Neuronal stem cell (in vitro differentiated cells): ENCODE measurements at regions not wholly inside any gene's neighbourhood (a gene's known extent, or its start where the extent isn't known, plus 50 kb on each side); places are given as distances from the start of the nearest gene placed in this dataset.

Experiments used
- DNase-seq: peaks from one replicate; pipeline ENCODE4 v3.0.0-alpha.2; 2013; ENCODE audit warnings: low spot score
- H2AFZ ChIP-seq: one replicate; pipeline ENCODE4 v1.6.1; 2013; ENCODE audit warnings: mild to moderate bottlenecking, low read length, inconsistent platforms
- H2AK5ac ChIP-seq: 2 replicates; pipeline ENCODE4 v1.6.1; 2013; ENCODE audit warnings: low read depth, mild to moderate bottlenecking, inconsistent platforms, low read length, moderate library complexity, mixed read lengths
- H2BK120ac ChIP-seq: 2 replicates; pipeline ENCODE4 v1.6.1; 2013; ENCODE audit warnings: low read depth, mild to moderate bottlenecking, inconsistent platforms, low read length, moderate library complexity, mixed read lengths
- H2BK12ac ChIP-seq: one replicate; pipeline ENCODE4 v1.6.1; 2013; ENCODE audit warnings: low read length, inconsistent platforms
- H2BK15ac ChIP-seq: 2 replicates; pipeline ENCODE4 v1.6.1; 2013; ENCODE audit warnings: mild to moderate bottlenecking, low read length, inconsistent platforms, mixed read lengths
- H2BK5ac ChIP-seq: one replicate; pipeline ENCODE4 v1.6.1; 2013; ENCODE audit warnings: inconsistent platforms, mild to moderate bottlenecking, low read length, moderate library complexity
- H3K14ac ChIP-seq: one replicate; pipeline ENCODE4 v1.6.1; 2013; ENCODE audit warnings: low read length, inconsistent platforms
- H3K18ac ChIP-seq: 2 replicates; pipeline ENCODE4 v1.6.1; 2013; ENCODE audit warnings: low read length, inconsistent platforms
- H3K23ac ChIP-seq: 2 replicates; pipeline ENCODE4 v1.6.1; 2013; ENCODE audit warnings: low read depth, mild to moderate bottlenecking, mixed read lengths, low read length, inconsistent platforms; ENCODE audit not compliant: poor library complexity
- H3K27ac ChIP-seq: replicated peaks from 3 replicates; pipeline ENCODE4 v1.5.1; 2013; ENCODE audit warnings: low read length, inconsistent platforms
- H3K27me3 ChIP-seq, 3 experiments: 2 replicates each; pipeline ENCODE4 v1.6.1; 2013; ENCODE audit warnings: low read length in 3 of 3, mild to moderate bottlenecking in 2 of 3, inconsistent platforms in 1 of 3, low read depth in 1 of 3, mixed read lengths in 1 of 3, moderate library complexity in 1 of 3; ENCODE audit not compliant: control insufficient read depth in 3 of 3, insufficient read depth in 3 of 3
- H3K36me3 ChIP-seq, 2 donors: replicated peaks in 1 of 2; 2 replicates each; pipeline ENCODE4 v1.6.1; 2013; ENCODE audit warnings: low read length in 2 of 2; ENCODE audit not compliant: control insufficient read depth in 2 of 2, insufficient read depth in 2 of 2
- H3K4ac ChIP-seq: 2 replicates; pipeline ENCODE4 v1.6.1; 2013; ENCODE audit warnings: inconsistent platforms, mild to moderate bottlenecking, low read length, moderate library complexity
- H3K4me1 ChIP-seq, 2 donors: 1 replicate in 1 of 2; 2 replicates in 1 of 2; pipeline ENCODE4 v1.6.1; 2013; ENCODE audit warnings: low read length in 2 of 2, low read depth in 1 of 2; ENCODE audit not compliant: control insufficient read depth in 2 of 2, insufficient read depth in 1 of 2
- H3K4me2 ChIP-seq: one replicate; pipeline ENCODE4 v1.6.1; 2013; ENCODE audit warnings: mild to moderate bottlenecking, low read length, inconsistent platforms; ENCODE audit not compliant: insufficient read depth, poor library complexity, severe bottlenecking
- H3K4me3 ChIP-seq, 2 donors: 2 replicates each; pipeline ENCODE4 v1.5.1; 2013; ENCODE audit warnings: low read length in 2 of 2, mild to moderate bottlenecking in 2 of 2, inconsistent platforms in 1 of 2, moderate library complexity in 1 of 2
- H3K79me1 ChIP-seq: one replicate; pipeline ENCODE4 v1.6.1; 2013; ENCODE audit warnings: low read depth, mild to moderate bottlenecking, inconsistent platforms, low read length, moderate library complexity
- H3K9ac ChIP-seq: one replicate; pipeline ENCODE4 v1.6.1; 2013; ENCODE audit warnings: mild to moderate bottlenecking, low read depth, low read length, inconsistent platforms; ENCODE audit not compliant: poor library complexity
- H3K9me3 ChIP-seq, 2 donors: replicated peaks in 1 of 2; 2 replicates each; pipeline versions ENCODE3 to v1.6.1; 2013; ENCODE audit warnings: low read length in 2 of 2, mild to moderate bottlenecking in 2 of 2, inconsistent platforms in 1 of 2, low read depth in 1 of 2, mixed read lengths in 1 of 2, moderate library complexity in 1 of 2; ENCODE audit not compliant: control insufficient read depth in 2 of 2, insufficient read depth in 1 of 2
- H4K8ac ChIP-seq: one replicate; pipeline ENCODE4 v1.6.1; 2013; ENCODE audit warnings: low read depth, mild to moderate bottlenecking, inconsistent platforms, low read length, moderate library complexity
- H4K91ac ChIP-seq: one replicate; pipeline ENCODE4 v1.6.1; 2013; ENCODE audit warnings: low read length, low read depth, mild to moderate bottlenecking, inconsistent platforms; ENCODE audit not compliant: poor library complexity
- WGBS, 2 donors: extraction: QIAGEN DNeasy Blood & Tissue Kit; methylation state at CpG; one replicate each; pipeline ENCODE4 v1.1.7; 2013; ENCODE audit warnings: missing lambda C conversion rate in 2 of 2, mixed read lengths in 1 of 2; ENCODE audit not compliant: insufficient read length in 2 of 2, insufficient replicate concordance in 1 of 2; ENCODE audit errors: extremely low coverage in 2 of 2; 5-methylcytosine and 5-hydroxymethylcytosine counted together

DNA sequence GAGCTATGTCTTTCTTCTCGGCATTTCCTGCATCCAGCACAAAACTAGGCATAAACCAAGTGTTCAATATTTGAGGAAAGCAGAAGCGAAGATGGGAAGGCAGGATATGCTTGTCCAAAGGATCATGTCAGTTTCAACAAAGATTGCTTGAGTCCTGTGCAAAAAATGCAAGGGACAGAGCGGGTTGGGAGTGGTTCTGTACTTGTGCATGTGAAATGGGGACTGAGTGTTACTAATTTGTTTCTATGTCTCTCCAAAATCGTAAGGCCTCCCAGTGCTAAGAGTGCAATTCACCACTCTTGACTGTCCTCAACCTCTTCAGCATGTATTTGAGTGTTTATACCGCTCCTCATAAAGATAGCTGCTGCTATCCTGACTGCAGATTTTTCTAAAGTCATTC is 166.2 kb downstream of the DLEU7 start:
- H3K9me3 ChIP-seq = no peaks in the 10 kb centered on the region
- no peak overlapping the region for H3K23ac ChIP-seq
- no peaks in the 10 kb centered on the region for H3K36me3 ChIP-seq
- H2BK15ac ChIP-seq = no peak overlapping the region
- H3K27me3 ChIP-seq = no peaks in the 10 kb centered on the region
- no peak overlapping the region for H3K4me2 ChIP-seq
- H4K8ac ChIP-seq = no peak overlapping the region
- H2BK5ac ChIP-seq = no peak overlapping the region
- H3K14ac ChIP-seq = no peak overlapping the region
- peaks cover 5 to 9% of the 10 kb centered on the region in 2 donors for H3K4me1 ChIP-seq
- no CpG with 5 or more reads among the region's 5 CpGs for WGBS, 2 donors
- no peak overlapping the region for H3K27ac ChIP-seq
- no peak overlapping the region for H2AK5ac ChIP-seq
- H3K18ac ChIP-seq = no peak overlapping the region
- no peak overlapping the region for H2BK12ac ChIP-seq
- no peak for DNase-seq
- no peak overlapping the region for H3K9ac ChIP-seq
- H3K4ac ChIP-seq = no peak overlapping the region
- H4K91ac ChIP-seq = no peak overlapping the region
- H3K4me3 ChIP-seq = no peak overlapping the region
- no peak overlapping the region for H2BK120ac ChIP-seq
- H2AFZ ChIP-seq = no peak overlapping the region
- no peaks in the 10 kb centered on the region for H3K79me1 ChIP-seq

DNA sequence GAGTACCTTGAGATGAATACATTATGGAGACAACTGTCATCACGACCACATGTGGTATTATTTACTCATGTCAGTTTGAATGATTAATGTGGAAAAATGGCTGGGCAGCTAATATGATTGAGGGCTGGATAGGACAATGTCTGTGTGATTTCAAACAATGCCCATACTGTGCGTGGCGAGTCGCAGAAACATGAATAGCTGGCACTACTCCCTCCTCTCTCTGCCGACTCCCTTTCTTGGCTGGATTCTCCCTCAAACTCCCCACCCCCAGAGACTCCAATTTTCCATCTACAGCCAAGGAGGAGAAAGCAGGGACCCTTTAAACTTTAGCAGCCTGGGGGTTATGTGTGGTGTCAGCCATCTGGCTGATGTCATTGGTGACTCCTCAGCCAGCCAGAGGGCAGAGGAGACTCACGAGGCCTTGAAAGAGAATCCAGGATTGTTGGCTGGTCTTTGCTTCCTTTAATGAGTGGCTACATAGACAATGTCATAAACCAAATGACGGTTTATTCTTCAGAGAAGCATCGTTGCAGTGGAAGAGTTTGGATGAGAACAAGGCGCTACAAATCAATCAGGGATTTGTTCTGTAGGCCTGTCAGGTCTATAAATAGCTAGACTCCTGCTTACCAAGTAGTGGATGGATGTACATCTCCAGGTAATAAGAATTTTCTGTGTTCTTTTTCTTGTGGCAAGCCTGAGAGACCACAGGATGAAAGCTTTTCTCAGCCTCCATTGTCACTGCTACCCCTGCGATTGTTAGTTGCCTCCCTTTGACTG is 165.6 kb downstream of the DLEU7 start:
- H3K9ac ChIP-seq = no peak overlapping the region
- H3K36me3 ChIP-seq = no peaks in the 10 kb centered on the region
- no peak overlapping the region for H3K23ac ChIP-seq
- H4K91ac ChIP-seq = no peak overlapping the region
- no peaks in the 10 kb centered on the region for H3K79me1 ChIP-seq
- no peak overlapping the region for H3K4me3 ChIP-seq
- no peak overlapping the region for H3K27ac ChIP-seq
- DNase-seq = no peak
- H2BK120ac ChIP-seq = no peak overlapping the region
- no peak overlapping the region for H2BK5ac ChIP-seq
- no peak overlapping the region for H3K14ac ChIP-seq
- H2BK12ac ChIP-seq = no peak overlapping the region
- H2AK5ac ChIP-seq = no peak overlapping the region
- no peaks in the 10 kb centered on the region for H3K9me3 ChIP-seq
- H4K8ac ChIP-seq = no peak overlapping the region
- H3K4me1 ChIP-seq = peaks cover 5 to 9% of the 10 kb centered on the region in 2 donors
- H3K4ac ChIP-seq = no peak overlapping the region
- no CpG with 5 or more reads among the region's 10 CpGs for WGBS, 2 donors
- no peak overlapping the region for H2AFZ ChIP-seq
- H3K18ac ChIP-seq = no peak overlapping the region
- H3K27me3 ChIP-seq = no peaks in the 10 kb centered on the region
- H3K4me2 ChIP-seq = no peak overlapping the region
- no peak overlapping the region for H2BK15ac ChIP-seq

DNA sequence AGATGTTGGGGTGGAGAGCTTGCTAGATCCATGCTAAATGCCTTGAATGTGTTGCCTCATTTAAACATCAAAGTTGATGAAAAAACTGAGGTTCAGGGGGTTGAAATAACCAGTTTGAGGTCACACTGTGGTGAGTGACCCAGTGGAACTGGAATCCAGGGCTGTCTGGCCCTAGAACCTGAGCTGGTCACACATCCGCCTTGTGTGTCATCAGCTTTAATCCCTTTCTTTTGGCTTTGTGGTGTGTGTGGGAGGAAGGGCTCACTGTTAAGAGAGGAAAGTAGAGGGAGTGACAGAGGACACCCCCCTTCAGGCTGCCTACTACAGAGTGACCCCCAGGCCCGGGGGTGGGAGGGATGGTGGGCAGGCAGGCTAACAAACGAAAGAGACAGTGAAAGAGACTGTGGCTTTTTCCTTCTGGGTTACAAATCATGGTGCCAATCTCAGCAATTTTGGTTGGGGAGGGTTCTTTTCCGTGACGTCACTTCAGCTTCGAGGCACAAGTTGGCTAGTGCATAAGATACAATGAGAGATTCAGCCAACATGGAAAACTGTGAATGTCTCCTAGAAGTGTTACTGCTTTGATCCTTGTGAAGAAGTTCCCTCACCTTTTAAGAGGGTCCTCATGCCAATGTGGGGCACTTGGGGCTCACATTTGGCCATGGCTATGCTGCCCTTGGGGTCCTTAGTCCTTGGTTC is 164.9 kb downstream of the DLEU7 start:
- no peak overlapping the region for H3K9ac ChIP-seq
- peak overlapping the region; percentile 54 for H2AK5ac ChIP-seq
- no peak overlapping the region for H2BK5ac ChIP-seq
- peaks cover 5 to 9% of the 10 kb centered on the region in 2 donors for H3K4me1 ChIP-seq
- WGBS, 2 donors = no CpG with 5 or more reads among the region's 6 CpGs
- peak overlapping the region; percentile 21 for H3K18ac ChIP-seq
- no peak overlapping the region for H3K27ac ChIP-seq
- H2BK12ac ChIP-seq = no peak overlapping the region
- H3K14ac ChIP-seq = no peak overlapping the region
- H3K79me1 ChIP-seq = no peaks in the 10 kb centered on the region
- no peak overlapping the region for H3K23ac ChIP-seq
- no peaks in the 10 kb centered on the region for H3K27me3 ChIP-seq
- no peaks in the 10 kb centered on the region for H3K9me3 ChIP-seq
- no peak overlapping the region for H2BK120ac ChIP-seq
- DNase-seq = no peak
- H3K4me2 ChIP-seq = no peak overlapping the region
- no peak overlapping the region for H3K4ac ChIP-seq
- no peaks in the 10 kb centered on the region for H3K36me3 ChIP-seq
- H2BK15ac ChIP-seq = no peak overlapping the region
- no peak overlapping the region for H2AFZ ChIP-seq
- H4K91ac ChIP-seq = no peak overlapping the region
- H3K4me3 ChIP-seq = no peak overlapping the region
- H4K8ac ChIP-seq = no peak overlapping the region

DNA sequence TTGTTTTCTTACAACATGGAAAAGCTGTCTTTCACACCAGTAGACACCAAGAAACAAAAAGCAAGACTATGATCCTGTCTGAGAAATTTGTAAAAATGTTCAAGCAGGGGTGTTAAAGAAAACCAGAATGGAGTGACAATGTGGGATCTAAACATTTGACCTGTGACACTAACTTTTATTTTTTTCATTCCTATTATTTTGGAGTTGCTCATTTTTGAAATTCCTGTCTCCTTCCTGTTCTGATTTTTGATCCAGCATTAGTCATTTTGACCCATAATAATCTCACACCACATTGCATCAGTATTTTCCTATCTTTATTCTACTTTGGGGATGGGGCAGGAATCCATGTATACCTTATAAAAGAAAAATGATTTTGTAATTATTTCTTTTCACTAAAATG is 164.2 kb downstream of the DLEU7 start:
- Histone ChIP-seq H3K14ac (no peak overlapping the region), H3K4me2 (no peak overlapping the region), H3K9me3 (no peaks in the 10 kb centered on the region), H3K27ac (no peak overlapping the region), H3K4me3 (no peak overlapping the region), H3K79me1 (no peaks in the 10 kb centered on the region), H2BK15ac (no peak overlapping the region), H3K27me3 (no peaks in the 10 kb centered on the region), H3K4ac (no peak overlapping the region), H4K91ac (no peak overlapping the region), H2AFZ (no peak overlapping the region), H2BK120ac (no peak overlapping the region), H3K36me3 (no peaks in the 10 kb centered on the region), H4K8ac (no peak overlapping the region), H3K9ac (no peak overlapping the region), H2AK5ac (no peak overlapping the region), H3K23ac (no peak overlapping the region), H2BK12ac (no peak overlapping the region), H3K18ac (no peak overlapping the region), H3K4me1 (peaks cover 5 to 9% of the 10 kb centered on the region in 2 donors), H2BK5ac (no peak overlapping the region)
- DNase-seq = no peak
